ENCODE measurements at regions not wholly inside any gene's neighbourhood (a gene's known extent, or its start where the extent isn't known, plus 50 kb on each side); places are given as distances from the start of the nearest gene placed in this dataset.

GRCh38 chr17:73840829-73841228 lies 196.6 kb upstream of the SDK2 start:
- Histone ChIP-seq H4K20me1 (ENCODE audit: insufficient read depth) (no peaks in the 10 kb centered on the region), H3K36me3 (ENCODE audit: control insufficient read depth in 1 of 2, insufficient read depth in 2 of 2, low read length in 2 of 2) (no peaks in the 10 kb centered on the region), H3K4me1 (ENCODE audit: control insufficient read depth in 1 of 2, insufficient read depth in 2 of 2, low read length in 2 of 2) (no peaks in the 10 kb centered on the region), H3K9ac (ENCODE audit: low read length) (no peak overlapping the region), H3K4me3 (replicated peaks in 1 of 2; ENCODE audit: low read depth in 1 of 2, low read length in 2 of 2) (no peak overlapping the region), H3K9me2 (ENCODE audit: insufficient read depth) (no peaks in the 10 kb centered on the region), H3K27me3 (ENCODE audit: insufficient read depth, low read length) (peaks cover 21% of the 10 kb centered on the region), H2AFZ (ENCODE audit: low read depth, low read length, poor library complexity, severe bottlenecking) (no peak overlapping the region), H3K4me2 (ENCODE audit: low read length) (no peak overlapping the region), H3K79me2 (ENCODE audit: insufficient read depth, low read length) (no peaks in the 10 kb centered on the region), H3K9me3 (ENCODE audit: control insufficient read depth in 1 of 2, insufficient read depth in 1 of 2, low read depth in 1 of 2, low read length in 2 of 2) (no peaks in the 10 kb centered on the region), H3K27ac (ENCODE audit: low read depth, low read length) (no peak overlapping the region)
- BruUV-seq (replicated peaks): no TSS peak
- RAD21 ChIA-PET (ENCODE audit: low non-redundant PET in 1 of 2, low total read pairs in 2 of 2, uncharacterized antibody in 2 of 2, unreplicated experiment in 2 of 2): no interaction called here
- no peak for DNase-seq (ENCODE audit: low read depth, low spot score)
- POLR2A ChIA-PET: no interaction called here
- CTCF ChIA-PET: interaction anchor here (1.4 to 1.8 kb wide), 2 partner anchors 191 to 411 kb away, joined by 4 read pairs; no protein-coding TSS in a partner anchor
- TF ChIP-seq, protein P1, sequence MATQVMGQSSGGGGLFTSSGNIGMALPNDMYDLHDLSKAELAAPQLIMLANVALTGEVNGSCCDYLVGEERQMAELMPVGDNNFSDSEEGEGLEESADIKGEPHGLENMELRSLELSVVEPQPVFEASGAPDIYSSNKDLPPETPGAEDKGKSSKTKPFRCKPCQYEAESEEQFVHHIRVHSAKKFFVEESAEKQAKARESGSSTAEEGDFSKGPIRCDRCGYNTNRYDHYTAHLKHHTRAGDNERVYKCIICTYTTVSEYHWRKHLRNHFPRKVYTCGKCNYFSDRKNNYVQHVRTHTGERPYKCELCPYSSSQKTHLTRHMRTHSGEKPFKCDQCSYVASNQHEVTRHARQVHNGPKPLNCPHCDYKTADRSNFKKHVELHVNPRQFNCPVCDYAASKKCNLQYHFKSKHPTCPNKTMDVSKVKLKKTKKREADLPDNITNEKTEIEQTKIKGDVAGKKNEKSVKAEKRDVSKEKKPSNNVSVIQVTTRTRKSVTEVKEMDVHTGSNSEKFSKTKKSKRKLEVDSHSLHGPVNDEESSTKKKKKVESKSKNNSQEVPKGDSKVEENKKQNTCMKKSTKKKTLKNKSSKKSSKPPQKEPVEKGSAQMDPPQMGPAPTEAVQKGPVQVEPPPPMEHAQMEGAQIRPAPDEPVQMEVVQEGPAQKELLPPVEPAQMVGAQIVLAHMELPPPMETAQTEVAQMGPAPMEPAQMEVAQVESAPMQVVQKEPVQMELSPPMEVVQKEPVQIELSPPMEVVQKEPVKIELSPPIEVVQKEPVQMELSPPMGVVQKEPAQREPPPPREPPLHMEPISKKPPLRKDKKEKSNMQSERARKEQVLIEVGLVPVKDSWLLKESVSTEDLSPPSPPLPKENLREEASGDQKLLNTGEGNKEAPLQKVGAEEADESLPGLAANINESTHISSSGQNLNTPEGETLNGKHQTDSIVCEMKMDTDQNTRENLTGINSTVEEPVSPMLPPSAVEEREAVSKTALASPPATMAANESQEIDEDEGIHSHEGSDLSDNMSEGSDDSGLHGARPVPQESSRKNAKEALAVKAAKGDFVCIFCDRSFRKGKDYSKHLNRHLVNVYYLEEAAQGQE (IDR thresholded peaks at IDR 0.05; ENCODE audit: low read depth): no peak
- TF ChIP-seq, protein P2, sequence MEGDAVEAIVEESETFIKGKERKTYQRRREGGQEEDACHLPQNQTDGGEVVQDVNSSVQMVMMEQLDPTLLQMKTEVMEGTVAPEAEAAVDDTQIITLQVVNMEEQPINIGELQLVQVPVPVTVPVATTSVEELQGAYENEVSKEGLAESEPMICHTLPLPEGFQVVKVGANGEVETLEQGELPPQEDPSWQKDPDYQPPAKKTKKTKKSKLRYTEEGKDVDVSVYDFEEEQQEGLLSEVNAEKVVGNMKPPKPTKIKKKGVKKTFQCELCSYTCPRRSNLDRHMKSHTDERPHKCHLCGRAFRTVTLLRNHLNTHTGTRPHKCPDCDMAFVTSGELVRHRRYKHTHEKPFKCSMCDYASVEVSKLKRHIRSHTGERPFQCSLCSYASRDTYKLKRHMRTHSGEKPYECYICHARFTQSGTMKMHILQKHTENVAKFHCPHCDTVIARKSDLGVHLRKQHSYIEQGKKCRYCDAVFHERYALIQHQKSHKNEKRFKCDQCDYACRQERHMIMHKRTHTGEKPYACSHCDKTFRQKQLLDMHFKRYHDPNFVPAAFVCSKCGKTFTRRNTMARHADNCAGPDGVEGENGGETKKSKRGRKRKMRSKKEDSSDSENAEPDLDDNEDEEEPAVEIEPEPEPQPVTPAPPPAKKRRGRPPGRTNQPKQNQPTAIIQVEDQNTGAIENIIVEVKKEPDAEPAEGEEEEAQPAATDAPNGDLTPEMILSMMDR (IDR thresholded peaks at IDR 0.05 in 2 of 3, conservative IDR thresholded peaks at IDR 0.05 in 1 of 3; ENCODE audit: borderline replicate concordance in 1 of 3, insufficient read depth in 1 of 3, low read depth in 2 of 3, low read length in 2 of 3): no peak; a peak in 1 of 6 replicates
- intact Hi-C loops (cut with micrococcal nuclease): loop anchor here (1.0 to 10.0 kb wide), 3 partner anchors 184 to 596 kb away; no protein-coding TSS in a partner anchor
- no peak for ATAC-seq

Measured in HCT116 (cell line).